ENCODE measurements at regions not wholly inside any gene's neighbourhood (a gene's known extent, or its start where the extent isn't known, plus 50 kb on each side); places are given as distances from the start of the nearest gene placed in this dataset.

- no peaks in the 10 kb centered on the region for H3K36me3 ChIP-seq
- no peak overlapping the region for H3K4me3 ChIP-seq
- DNase-seq, result no peak
- WGBS, 3 donors, result 89 to 93% (median 91%) methylated on average over 15 of the region's 15 CpGs
- no peaks in the 10 kb centered on the region for H3K9me3 ChIP-seq
- H3K27me3 ChIP-seq, result no peaks in the 10 kb centered on the region
- H3K27ac ChIP-seq, result no peak overlapping the region
- intact Hi-C loops (cut with DNase I), result no loop called here
- no peaks in the 10 kb centered on the region for H3K4me1 ChIP-seq (ENCODE audit: insufficient read depth)
- TF ChIP-seq EP300 (IDR thresholded peaks at IDR 0.05) (no peak), CTCF (IDR thresholded peaks at IDR 0.05) (no peak), POLR2A (IDR thresholded peaks at IDR 0.05) (no peak)
Measured at GRCh38 chr18:25465152-25465732, 113.3 kb upstream of the ZNF521 start.

- Histone ChIP-seq H3K4me1 (ENCODE audit: insufficient read depth) (no peaks in the 10 kb centered on the region), H3K27me3 (no peaks in the 10 kb centered on the region), H3K9me3 (no peaks in the 10 kb centered on the region), H3K36me3 (no peaks in the 10 kb centered on the region), H3K4me3 (no peak overlapping the region), H3K27ac (no peak overlapping the region)
- no peak for DNase-seq
- no peak for TF ChIP-seq CTCF (IDR thresholded peaks at IDR 0.05)
- no peak for TF ChIP-seq EP300 (IDR thresholded peaks at IDR 0.05)
- TF ChIP-seq POLR2A (IDR thresholded peaks at IDR 0.05), result no peak
- intact Hi-C loops (cut with DNase I), result no loop called here
Measured at GRCh38 chr18:25464227-25464626, 112.3 kb upstream of the ZNF521 start.

- no peak overlapping the region for H3K4me3 ChIP-seq
- no peak for TF ChIP-seq EP300 (IDR thresholded peaks at IDR 0.05)
- no peak for TF ChIP-seq CTCF (IDR thresholded peaks at IDR 0.05)
- no peak for TF ChIP-seq POLR2A (IDR thresholded peaks at IDR 0.05)
- intact Hi-C loops (cut with DNase I), result no loop called here
- no peaks in the 10 kb centered on the region for H3K36me3 ChIP-seq
- no peaks in the 10 kb centered on the region for H3K4me1 ChIP-seq (ENCODE audit: insufficient read depth)
- no peaks in the 10 kb centered on the region for H3K9me3 ChIP-seq
- no peak for DNase-seq
- H3K27me3 ChIP-seq, result no peaks in the 10 kb centered on the region
- H3K27ac ChIP-seq, result no peak overlapping the region
- WGBS, 3 donors, result 71 to 79% (median 76%) methylated on average over 4 of the region's 4 CpGs
Measured at GRCh38 chr18:25463726-25464125, 111.8 kb upstream of the ZNF521 start.

- Histone ChIP-seq H3K9me3 (no peaks in the 10 kb centered on the region), H3K27ac (no peak overlapping the region), H3K36me3 (no peaks in the 10 kb centered on the region), H3K4me1 (ENCODE audit: insufficient read depth) (no peaks in the 10 kb centered on the region), H3K27me3 (no peaks in the 10 kb centered on the region), H3K4me3 (no peak overlapping the region)
- intact Hi-C loops (cut with DNase I), result no loop called here
- 36 to 67% (median 63%) methylated on average over 1 of the region's 1 CpG for WGBS, 3 donors
- DNase-seq, result no peak
- TF ChIP-seq EP300 (IDR thresholded peaks at IDR 0.05) (no peak), POLR2A (IDR thresholded peaks at IDR 0.05) (no peak), CTCF (IDR thresholded peaks at IDR 0.05) (no peak)
Measured at GRCh38 chr18:25459814-25460213, 107.8 kb upstream of the ZNF521 start.

All from ovary (tissue), 7 donors.